ENCODE measurements at regions not wholly inside any gene's neighbourhood (a gene's known extent, or its start where the extent isn't known, plus 50 kb on each side); places are given as distances from the start of the nearest gene placed in this dataset.

DNA sequence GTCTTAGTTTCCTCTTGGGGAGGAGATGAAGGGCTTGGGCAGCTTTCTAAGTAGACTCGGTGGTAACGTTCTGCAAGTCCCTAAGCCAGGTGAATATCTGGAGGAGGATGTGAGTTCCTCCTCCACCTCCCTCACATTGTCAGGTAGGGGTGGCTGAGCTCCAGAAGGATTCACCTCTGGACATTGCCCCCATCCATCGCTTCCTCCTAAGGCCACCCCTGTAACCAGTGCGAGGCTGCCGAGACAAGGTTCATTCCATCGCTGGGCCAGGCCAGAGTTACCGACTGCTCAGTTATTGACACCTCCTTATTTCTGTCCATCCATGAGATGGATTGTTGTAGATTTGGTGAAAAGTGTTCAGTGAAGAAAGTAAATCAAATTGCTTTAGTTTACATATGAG is 334.1 kb upstream of the KLF6 start:
- TF ChIP-seq CTCF (IDR thresholded peaks at IDR 0.05) (no peak), POLR2A (IDR thresholded peaks at IDR 0.05) (no peak)

All from thyroid gland (tissue), 4 donors.